IgD-negative memory B cell (primary cell): ENCODE measurements at regions not wholly inside any gene's neighbourhood (a gene's known extent, or its start where the extent isn't known, plus 50 kb on each side); places are given as distances from the start of the nearest gene placed in this dataset.

Experiments
- H3K27ac Mint-ChIP-seq, 3 donors: one replicate each; pipeline ENCODE4 v1.8.0; 2020 to 2022; ENCODE audit warnings: mild to moderate bottlenecking in 3 of 3, mixed read lengths in 3 of 3, moderate library complexity in 1 of 3
- H3K27me3 Mint-ChIP-seq: one replicate; pipeline ENCODE4 v1.8.0; 2021; ENCODE audit warnings: mixed read lengths
- H3K36me3 Mint-ChIP-seq: one replicate; pipeline ENCODE4 v1.8.0; 2020; ENCODE audit warnings: mild to moderate bottlenecking, mixed read lengths
- H3K4me1 Mint-ChIP-seq, 3 donors: one replicate each; pipeline ENCODE4 v1.8.0; 2020 to 2022; ENCODE audit warnings: mixed read lengths in 3 of 3, mild to moderate bottlenecking in 1 of 3
- H3K4me3 Mint-ChIP-seq, 4 donors: one replicate each; pipeline ENCODE4 v1.8.0; 2020 to 2022; ENCODE audit warnings: mild to moderate bottlenecking in 4 of 4, mixed read lengths in 4 of 4, moderate library complexity in 3 of 4
- H3K9me3 Mint-ChIP-seq, 3 donors: one replicate each; pipeline ENCODE4 v1.8.0; 2020 to 2021; ENCODE audit warnings: mixed read lengths in 3 of 3, mild to moderate bottlenecking in 1 of 3

DNA sequence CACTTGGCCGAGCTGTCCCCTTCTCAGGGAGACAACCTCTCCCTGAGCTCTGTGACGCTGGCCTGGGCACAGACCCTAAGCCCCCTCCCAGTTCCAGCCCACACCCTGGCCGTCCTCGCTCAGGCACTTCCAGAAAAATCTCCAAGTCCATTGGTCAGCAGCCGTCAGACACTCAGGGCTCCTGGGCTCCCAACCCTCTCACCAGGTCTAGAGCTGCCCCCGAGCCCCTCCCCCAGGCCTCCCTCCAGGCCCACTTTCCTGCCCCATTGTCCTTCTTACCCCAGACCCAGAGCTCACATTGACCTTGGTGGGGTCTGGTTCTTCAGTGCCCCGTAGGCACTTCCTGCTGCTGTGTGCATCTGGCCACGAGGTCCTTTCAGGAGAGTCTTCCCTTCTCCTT is 249.3 kb upstream of the RTL1 start:
- no peaks in the 10 kb centered on the region for H3K27me3 Mint-ChIP-seq
- H3K4me1 Mint-ChIP-seq = no peaks in the 10 kb centered on the region
- peak overlapping the region in 1 of 3 donors; percentile 81 for H3K27ac Mint-ChIP-seq
- H3K4me3 Mint-ChIP-seq = no peak overlapping the region
- peaks cover 4 to 6% (median 4%) of the 10 kb centered on the region in 3 donors for H3K9me3 Mint-ChIP-seq
- peaks cover 1% of the 10 kb centered on the region for H3K36me3 Mint-ChIP-seq

- H3K36me3 Mint-ChIP-seq = no peaks in the 10 kb centered on the region
- H3K4me3 Mint-ChIP-seq = no peak overlapping the region
- peaks cover 0 to 2% (median 0%) of the 10 kb centered on the region in 3 donors for H3K9me3 Mint-ChIP-seq
- no peaks in the 10 kb centered on the region for H3K4me1 Mint-ChIP-seq
- H3K27me3 Mint-ChIP-seq = no peaks in the 10 kb centered on the region
- H3K27ac Mint-ChIP-seq = no peak overlapping the region
These were observed 250.2 kb upstream of the RTL1 start for GRCh38 chr14:101153691-101154090.

GRCh38 chr14:101155575-101155974 is 252.1 kb upstream of the RTL1 start:
- H3K27me3 Mint-ChIP-seq = peaks cover 2% of the 10 kb centered on the region

GRCh38 chr14:101167428-101167827 is 263.9 kb upstream of the RTL1 start:
- no peaks in the 10 kb centered on the region for H3K4me1 Mint-ChIP-seq
- no peak overlapping the region for H3K27ac Mint-ChIP-seq
- no peak overlapping the region for H3K4me3 Mint-ChIP-seq
- peaks cover 1% of the 10 kb centered on the region for H3K36me3 Mint-ChIP-seq
- H3K9me3 Mint-ChIP-seq = peaks cover 11 to 23% (median 13%) of the 10 kb centered on the region in 3 donors
- H3K27me3 Mint-ChIP-seq = peaks cover 3% of the 10 kb centered on the region

More at GRCh38 chr14:101155575-101155974, 252.1 kb upstream of the RTL1 start:
- Mint-ChIP-seq H3K4me3 (no peak overlapping the region), H3K27ac (no peak overlapping the region), H3K4me1 (no peaks in the 10 kb centered on the region), H3K36me3 (no peaks in the 10 kb centered on the region), H3K9me3 (no peaks in the 10 kb centered on the region)

DNA sequence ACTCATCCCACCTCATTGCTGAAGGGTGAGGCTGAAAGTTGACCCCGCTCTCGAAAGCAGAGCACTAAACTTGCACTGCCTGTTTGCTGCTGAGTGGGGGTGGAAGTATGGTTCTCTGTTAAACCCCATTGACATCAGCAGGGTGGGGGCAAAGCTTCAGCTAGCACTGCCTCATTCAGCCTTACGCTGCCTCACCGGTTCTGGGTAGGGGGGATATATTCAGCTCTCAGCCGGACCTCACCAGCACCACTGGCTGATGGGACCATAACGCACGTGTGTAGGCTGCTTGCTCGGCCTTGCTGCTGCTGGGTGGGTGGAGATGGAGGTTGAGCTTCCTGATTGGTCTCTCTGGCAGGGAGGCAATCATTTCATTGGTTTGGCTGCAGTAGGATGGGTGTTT is 265.7 kb upstream of the RTL1 start:
- peaks cover 1% of the 10 kb centered on the region for H3K27me3 Mint-ChIP-seq
- no peaks in the 10 kb centered on the region for H3K4me1 Mint-ChIP-seq
- H3K9me3 Mint-ChIP-seq = peaks cover 11 to 23% (median 12%) of the 10 kb centered on the region in 3 donors
- H3K27ac Mint-ChIP-seq = no peak overlapping the region
- no peak overlapping the region for H3K4me3 Mint-ChIP-seq
- H3K36me3 Mint-ChIP-seq = peaks cover 1% of the 10 kb centered on the region

- Mint-ChIP-seq H3K36me3 (peaks cover 1% of the 10 kb centered on the region), H3K9me3 (peaks cover 5 to 13% (median 11%) of the 10 kb centered on the region in 3 donors), H3K4me3 (no peak overlapping the region), H3K4me1 (no peaks in the 10 kb centered on the region), H3K27ac (no peak overlapping the region), H3K27me3 (peaks cover 1% of the 10 kb centered on the region)
These were observed 268.1 kb upstream of the RTL1 start for GRCh38 chr14:101171650-101172049.

DNA sequence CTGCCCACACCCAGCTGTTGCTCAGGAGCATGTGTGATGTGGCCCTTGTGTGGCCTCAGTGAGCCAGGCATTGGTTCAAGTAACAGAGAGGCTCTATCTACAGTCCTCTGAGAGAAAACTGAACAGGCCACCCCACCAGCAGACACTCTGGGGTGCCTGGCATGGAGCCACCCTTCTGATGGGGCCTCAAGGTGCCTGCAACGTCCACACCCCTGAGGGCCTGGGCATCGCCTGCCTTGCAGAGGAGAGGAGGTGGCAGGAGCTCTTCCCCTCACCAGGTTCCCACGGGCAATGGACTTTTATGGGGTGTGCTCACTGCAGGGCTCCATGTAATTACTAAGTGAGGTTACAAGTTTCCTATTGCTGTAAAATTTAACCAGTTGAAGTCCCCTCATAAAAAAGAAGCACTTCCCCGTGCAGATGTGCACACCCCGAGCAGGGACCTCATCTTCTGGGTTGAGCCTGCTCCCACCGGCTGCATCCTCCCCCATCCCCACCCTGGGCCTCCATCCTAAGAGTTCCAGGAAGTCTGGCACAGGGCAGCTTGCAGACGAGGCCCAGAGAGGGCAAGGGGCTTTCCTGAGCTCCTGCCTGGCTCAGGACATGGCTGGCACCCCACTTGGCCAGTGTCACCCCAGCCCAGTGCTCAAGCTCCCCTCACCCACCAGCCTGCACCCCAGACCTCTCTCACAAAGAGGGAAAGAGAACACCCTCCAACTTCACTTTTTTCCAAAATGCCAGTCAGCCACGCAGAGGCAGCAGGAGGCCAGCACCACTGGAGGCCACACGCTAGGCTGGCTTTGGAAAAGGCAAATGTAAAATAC is 270.4 kb upstream of the RTL1 start:
- Mint-ChIP-seq H3K9me3 (peaks cover 0 to 4% (median 4%) of the 10 kb centered on the region in 3 donors), H3K4me3 (no peak overlapping the region), H3K4me1 (no peaks in the 10 kb centered on the region), H3K36me3 (no peaks in the 10 kb centered on the region), H3K27ac (no peak overlapping the region), H3K27me3 (peaks cover 1% of the 10 kb centered on the region)

GRCh38 chr14:101174522-101174838 is 271.0 kb upstream of the RTL1 start:
- H3K9me3 Mint-ChIP-seq = peaks cover 0 to 4% (median 2%) of the 10 kb centered on the region in 3 donors
- H3K36me3 Mint-ChIP-seq = no peaks in the 10 kb centered on the region
- H3K27me3 Mint-ChIP-seq = peaks cover 1% of the 10 kb centered on the region
- H3K4me3 Mint-ChIP-seq = no peak overlapping the region
- no peak overlapping the region for H3K27ac Mint-ChIP-seq
- H3K4me1 Mint-ChIP-seq = no peaks in the 10 kb centered on the region

GRCh38 chr14:101174980-101175606 is 271.6 kb upstream of the RTL1 start:
- peaks cover 1% of the 10 kb centered on the region for H3K27me3 Mint-ChIP-seq
- H3K36me3 Mint-ChIP-seq = no peaks in the 10 kb centered on the region
- H3K9me3 Mint-ChIP-seq = peaks cover 0 to 4% (median 2%) of the 10 kb centered on the region in 3 donors
- no peaks in the 10 kb centered on the region for H3K4me1 Mint-ChIP-seq
- H3K4me3 Mint-ChIP-seq = no peak overlapping the region
- no peak overlapping the region for H3K27ac Mint-ChIP-seq

GRCh38 chr14:101175731-101176534 is 272.4 kb upstream of the RTL1 start:
- H3K27me3 Mint-ChIP-seq = peaks cover 1% of the 10 kb centered on the region
- no peaks in the 10 kb centered on the region for H3K4me1 Mint-ChIP-seq
- peaks cover 0 to 4% (median 4%) of the 10 kb centered on the region in 3 donors for H3K9me3 Mint-ChIP-seq
- no peak overlapping the region for H3K4me3 Mint-ChIP-seq
- no peaks in the 10 kb centered on the region for H3K36me3 Mint-ChIP-seq
- H3K27ac Mint-ChIP-seq = no peak overlapping the region

DNA sequence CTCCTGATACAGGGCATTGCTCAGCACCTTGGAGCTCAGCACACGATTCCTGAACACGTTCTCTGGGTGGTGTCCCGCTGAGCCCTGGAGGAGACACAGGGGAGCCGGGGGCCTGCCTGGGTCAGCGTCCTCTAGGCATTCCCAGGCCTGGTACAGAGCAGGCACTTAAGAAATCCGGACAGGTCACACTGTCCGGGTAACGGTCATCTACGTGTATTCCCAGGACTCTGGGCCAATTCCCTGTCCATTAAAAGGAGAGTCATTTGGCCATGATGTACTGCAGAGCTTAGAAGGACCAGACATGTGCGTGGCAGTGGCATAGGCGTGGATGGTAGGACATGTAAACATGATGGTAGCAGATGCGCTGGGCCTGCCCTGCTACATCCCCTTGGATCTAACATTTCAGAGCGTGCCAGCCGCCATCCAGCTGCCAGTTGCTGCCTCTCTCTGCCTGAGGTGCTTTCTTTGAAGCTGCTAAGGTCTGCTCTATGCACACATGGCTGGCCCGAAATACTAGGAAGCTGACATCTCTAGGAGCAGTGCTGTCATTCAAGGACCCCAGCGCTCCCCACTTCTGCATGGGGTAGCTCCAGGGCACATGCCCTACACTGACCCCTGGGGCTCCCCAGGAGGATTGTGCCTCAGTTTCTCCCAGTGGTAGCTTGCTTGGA is 273.1 kb upstream of the RTL1 start:
- H3K4me3 Mint-ChIP-seq = no peak overlapping the region
- H3K4me1 Mint-ChIP-seq = no peaks in the 10 kb centered on the region
- peaks cover 1% of the 10 kb centered on the region for H3K27me3 Mint-ChIP-seq
- H3K36me3 Mint-ChIP-seq = no peaks in the 10 kb centered on the region
- peaks cover 0 to 4% (median 4%) of the 10 kb centered on the region in 3 donors for H3K9me3 Mint-ChIP-seq
- H3K27ac Mint-ChIP-seq = no peak overlapping the region

- H3K4me1 Mint-ChIP-seq = no peaks in the 10 kb centered on the region
- H3K27me3 Mint-ChIP-seq = no peaks in the 10 kb centered on the region
- H3K36me3 Mint-ChIP-seq = no peaks in the 10 kb centered on the region
- peaks cover 0 to 4% (median 4%) of the 10 kb centered on the region in 3 donors for H3K9me3 Mint-ChIP-seq
- no peak overlapping the region for H3K27ac Mint-ChIP-seq
- no peak overlapping the region for H3K4me3 Mint-ChIP-seq
These were observed 273.9 kb upstream of the RTL1 start for GRCh38 chr14:101177301-101177971.

- no peaks in the 10 kb centered on the region for H3K27me3 Mint-ChIP-seq
- H3K36me3 Mint-ChIP-seq = no peaks in the 10 kb centered on the region
- peaks cover 0 to 4% (median 2%) of the 10 kb centered on the region in 3 donors for H3K9me3 Mint-ChIP-seq
- H3K4me1 Mint-ChIP-seq = no peaks in the 10 kb centered on the region
- no peak overlapping the region for H3K4me3 Mint-ChIP-seq
- H3K27ac Mint-ChIP-seq = no peak overlapping the region
These were observed 274.9 kb upstream of the RTL1 start for GRCh38 chr14:101178184-101179072.
